IPS-NIHi7 (cell line): ENCODE measurements at regions not wholly inside any gene's neighbourhood (a gene's known extent, or its start where the extent isn't known, plus 50 kb on each side); places are given as distances from the start of the nearest gene placed in this dataset.

Experiments
- DNase-seq: peaks from one replicate; pipeline ENCODE4 v3.0.0; 2012; ENCODE audit warnings: mixed read lengths; ENCODE audit errors: extremely low spot score

DNA sequence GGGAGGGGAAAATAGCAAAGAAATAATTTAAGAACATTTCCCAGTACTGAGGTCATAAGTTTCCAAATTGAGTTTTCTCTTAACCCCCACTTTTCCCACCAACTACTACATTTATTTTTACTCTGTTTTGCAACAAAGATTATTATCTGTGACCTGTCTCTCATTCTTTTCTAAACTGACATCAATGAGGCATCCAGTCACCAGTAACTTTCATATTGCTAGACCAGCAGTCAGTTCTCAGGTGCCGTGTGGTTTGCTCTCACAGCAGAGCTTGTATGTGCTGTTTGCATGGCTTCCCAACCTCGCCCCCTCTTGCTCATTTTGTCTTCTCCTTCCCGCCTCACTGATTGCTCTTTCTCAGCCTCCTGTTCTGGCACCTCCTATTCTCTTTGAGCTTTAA lies 1091.3 kb downstream of the TBC1D22A start:
- no peak for DNase-seq

- DNase-seq, result no peak
Observed at GRCh38 chr22:47851586-47851985, 1089.1 kb downstream of the TBC1D22A start.

DNA sequence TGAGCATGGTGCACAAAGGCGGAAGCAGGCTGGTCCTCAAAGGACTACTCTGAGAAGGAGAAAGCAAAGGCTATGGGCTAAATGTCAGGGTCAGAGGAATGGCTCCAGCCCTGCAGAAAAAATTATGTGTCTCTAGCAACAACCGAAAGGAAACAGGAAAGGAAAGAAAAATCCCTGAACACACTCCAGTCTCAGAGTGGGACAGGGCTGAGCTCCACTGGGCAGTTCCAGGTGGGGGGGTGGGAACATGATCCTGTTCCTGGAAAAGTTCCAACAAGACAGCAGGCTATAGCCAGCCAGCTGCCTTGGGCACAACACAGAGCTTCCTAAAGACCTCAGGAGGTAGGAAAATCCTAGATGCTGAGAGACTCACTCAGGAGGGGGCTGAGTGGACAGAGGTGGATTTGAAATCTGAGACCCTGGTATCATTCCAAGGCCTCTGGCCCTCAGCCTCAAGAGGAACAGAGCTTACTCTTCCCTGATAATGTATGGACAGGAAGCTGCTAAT lies 1088.2 kb downstream of the TBC1D22A start:
- peak; percentile 19 for DNase-seq

- no peak for DNase-seq
Observed at GRCh38 chr22:47849576-47849975, 1087.1 kb downstream of the TBC1D22A start.

DNA sequence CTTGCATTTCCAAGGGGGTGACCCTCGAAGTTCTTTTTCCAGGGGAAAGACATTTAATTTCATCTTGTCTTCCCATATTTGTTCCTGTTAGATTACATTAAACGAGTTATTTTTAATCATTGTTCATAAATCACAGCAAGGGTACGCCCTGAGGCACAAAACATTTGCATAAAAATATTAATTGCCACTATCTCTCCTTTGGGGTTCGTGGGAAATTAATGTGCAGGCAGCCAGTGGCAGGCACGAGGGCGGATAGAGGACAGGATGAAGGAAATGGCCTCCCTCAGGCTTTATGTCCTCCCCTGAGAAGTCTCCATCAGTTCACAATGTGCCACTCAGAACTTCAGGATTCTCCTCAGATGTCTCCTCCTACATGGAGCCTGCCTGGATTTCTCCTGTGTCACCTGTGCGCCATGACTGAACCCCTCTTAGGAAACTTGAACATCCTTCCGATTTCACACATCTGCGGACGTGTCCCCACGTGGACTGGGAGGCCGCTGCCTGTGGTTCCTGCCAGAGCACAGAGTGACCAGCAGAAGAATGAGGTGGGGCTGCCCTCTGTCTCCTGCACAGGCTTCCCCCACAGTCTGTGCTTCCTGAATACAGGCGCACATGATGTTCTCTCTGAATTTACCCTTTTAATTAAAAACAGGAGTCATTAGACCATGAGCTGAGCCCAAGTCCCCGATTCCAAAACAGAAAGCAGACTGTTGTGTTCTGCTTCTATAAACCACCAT lies 1085.9 kb downstream of the TBC1D22A start:
- no peak for DNase-seq

- DNase-seq, result no peak
Observed at GRCh38 chr22:47847131-47847890, 1084.9 kb downstream of the TBC1D22A start.

DNA sequence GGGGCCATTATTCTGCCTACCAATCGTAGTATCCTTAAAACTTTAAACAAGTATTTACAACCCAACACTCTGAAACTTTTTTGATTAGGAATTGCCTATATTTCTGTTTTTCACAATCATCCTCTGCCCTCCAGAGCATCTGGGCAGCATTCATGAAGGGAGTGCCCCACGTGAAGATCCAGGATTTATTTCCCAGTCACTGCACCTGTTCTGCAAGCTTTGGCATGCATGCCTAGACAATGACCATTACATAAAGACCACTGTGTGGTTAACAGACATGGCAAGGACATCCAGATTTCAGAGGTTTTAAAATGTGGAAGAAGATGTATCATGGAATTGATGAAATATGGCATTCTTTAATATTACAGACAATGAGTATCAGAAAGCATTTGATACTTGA lies 1083.8 kb downstream of the TBC1D22A start:
- no peak for DNase-seq

- DNase-seq, result peak; percentile 20
Observed at GRCh38 chr22:47842119-47842518, 1079.7 kb downstream of the TBC1D22A start.

DNA sequence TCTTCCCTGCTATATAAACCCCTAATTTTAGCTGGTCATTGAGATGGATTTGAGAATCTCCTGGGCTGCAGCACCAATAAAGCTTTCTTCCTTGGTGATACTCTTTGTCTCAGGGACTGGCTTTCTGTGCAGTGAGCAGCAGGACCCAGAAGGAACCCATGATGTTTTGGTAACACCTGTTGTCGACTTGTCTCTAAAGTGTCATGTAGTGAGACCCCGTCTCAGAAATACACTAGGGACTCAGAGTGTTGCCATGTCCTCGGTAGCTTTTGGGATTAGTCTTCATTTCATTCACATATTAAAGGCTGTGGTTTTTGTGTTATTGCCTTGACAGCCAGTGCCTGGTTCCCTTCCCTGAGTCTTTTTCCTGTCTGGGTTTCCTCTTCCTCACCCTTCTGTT lies 1078.7 kb downstream of the TBC1D22A start:
- no peak for DNase-seq

GRCh38 chr22:47839595-47840227 lies 1077.3 kb downstream of the TBC1D22A start:
- no peak for DNase-seq

- DNase-seq, result peak; percentile 48
Observed at GRCh38 chr22:47837703-47838102, 1075.3 kb downstream of the TBC1D22A start.

DNA sequence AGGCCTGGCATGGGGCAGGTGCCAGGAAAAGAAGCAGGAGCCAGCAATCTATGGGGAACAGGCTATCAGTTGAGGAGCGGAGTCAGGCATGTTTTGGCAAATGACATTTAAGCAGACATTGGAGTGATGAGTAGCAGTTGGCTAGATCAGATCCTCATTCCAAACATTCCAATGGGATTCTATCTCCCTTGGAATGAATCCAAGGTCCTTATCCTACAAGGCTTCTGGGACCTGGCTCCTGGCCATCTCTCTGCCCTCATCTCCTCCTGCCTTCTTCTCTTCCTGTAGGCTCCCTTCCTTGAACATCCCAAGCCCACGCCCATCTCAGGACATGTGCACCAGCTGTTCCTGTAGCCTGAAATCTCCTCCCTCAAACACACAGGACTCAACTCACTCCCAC lies 1074.5 kb downstream of the TBC1D22A start:
- no peak for DNase-seq

- DNase-seq, result no peak
Observed at GRCh38 chr22:47835726-47836125, 1073.3 kb downstream of the TBC1D22A start.

GRCh38 chr22:47826016-47826415 lies 1063.6 kb downstream of the TBC1D22A start:
- no peak for DNase-seq

GRCh38 chr22:47822422-47822821 lies 1060.0 kb downstream of the TBC1D22A start:
- no peak for DNase-seq

DNA sequence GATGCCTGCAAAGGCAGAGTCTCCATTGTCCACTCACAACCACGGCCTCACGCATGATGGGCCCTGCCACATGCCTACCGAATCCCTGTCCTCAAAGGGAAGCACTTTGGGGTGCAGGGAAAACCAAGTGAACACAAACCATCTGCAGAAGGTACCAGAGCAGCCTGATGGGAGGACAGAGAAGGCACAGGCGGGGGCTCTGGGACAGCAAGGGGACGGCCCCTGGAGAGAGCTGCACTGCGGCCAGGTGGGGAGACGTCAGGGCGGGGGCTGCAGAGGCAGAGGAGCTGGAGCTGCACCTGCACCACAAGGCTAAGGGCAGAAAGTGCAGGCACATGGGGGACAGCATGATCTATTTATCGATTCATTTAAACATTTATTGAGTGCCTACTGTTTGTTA lies 1056.0 kb downstream of the TBC1D22A start:
- no peak for DNase-seq

- no peak for DNase-seq
Observed at GRCh38 chr22:47817380-47817779, 1054.9 kb downstream of the TBC1D22A start.

GRCh38 chr22:47816863-47817210 lies 1054.4 kb downstream of the TBC1D22A start:
- DNase-seq, result no peak

- no peak for DNase-seq
Observed at GRCh38 chr22:47816121-47816862, 1053.8 kb downstream of the TBC1D22A start.

GRCh38 chr22:47814474-47814873 lies 1052.0 kb downstream of the TBC1D22A start:
- no peak for DNase-seq

GRCh38 chr22:47813661-47814060 lies 1051.2 kb downstream of the TBC1D22A start:
- no peak for DNase-seq

GRCh38 chr22:47811971-47812370 lies 1049.5 kb downstream of the TBC1D22A start:
- DNase-seq, result no peak
